Bone marrow (tissue), 2 donors: ENCODE measurements at regions not wholly inside any gene's neighbourhood (a gene's known extent, or its start where the extent isn't known, plus 50 kb on each side); places are given as distances from the start of the nearest gene placed in this dataset.

Experiments used
- DNase-seq, 2 donors: peaks; one replicate each; lab custom pipeline; 2025; lab: John Stamatoyannopoulos, UW

GRCh38 chr13:79777504-79777903 lies 296.5 kb downstream of the NDFIP2 start:
- DNase-seq: no peak

GRCh38 chr13:79776531-79777295 lies 295.8 kb downstream of the NDFIP2 start:
- no peak for DNase-seq

GRCh38 chr13:79775830-79776229 lies 294.9 kb downstream of the NDFIP2 start:
- no peak for DNase-seq

- DNase-seq: no peak
These were observed 291.9 kb downstream of the NDFIP2 start for GRCh38 chr13:79772811-79773210.

- no peak for DNase-seq
These were observed 290.5 kb downstream of the NDFIP2 start for GRCh38 chr13:79771493-79771892.

- no peak for DNase-seq
These were observed 289.1 kb downstream of the NDFIP2 start for GRCh38 chr13:79770056-79770455.

- DNase-seq: no peak
These were observed 286.2 kb downstream of the NDFIP2 start for GRCh38 chr13:79767126-79767525.

GRCh38 chr13:79765331-79765730 lies 284.4 kb downstream of the NDFIP2 start:
- no peak for DNase-seq

GRCh38 chr13:79749984-79750551 lies 269.1 kb downstream of the NDFIP2 start:
- no peak for DNase-seq

- DNase-seq: no peak
These were observed 268.6 kb downstream of the NDFIP2 start for GRCh38 chr13:79749566-79749965.

GRCh38 chr13:79745081-79745480 lies 264.1 kb downstream of the NDFIP2 start:
- DNase-seq: no peak

- DNase-seq: no peak
These were observed 262.0 kb downstream of the NDFIP2 start for GRCh38 chr13:79742923-79743322.

- DNase-seq: no peak
These were observed 260.0 kb downstream of the NDFIP2 start for GRCh38 chr13:79740991-79741390.

- DNase-seq: no peak
These were observed 255.4 kb downstream of the NDFIP2 start for GRCh38 chr13:79736356-79736755.

- DNase-seq: no peak
These were observed 254.3 kb downstream of the NDFIP2 start for GRCh38 chr13:79735228-79735627.

GRCh38 chr13:79727086-79727485 lies 246.1 kb downstream of the NDFIP2 start:
- DNase-seq: no peak

- DNase-seq: no peak
These were observed 244.9 kb downstream of the NDFIP2 start for GRCh38 chr13:79725841-79726240.

GRCh38 chr13:79724348-79725103 lies 243.6 kb downstream of the NDFIP2 start:
- no peak for DNase-seq

- no peak for DNase-seq
These were observed 242.6 kb downstream of the NDFIP2 start for GRCh38 chr13:79723519-79724024.

GRCh38 chr13:79722885-79723445 lies 242.0 kb downstream of the NDFIP2 start:
- no peak for DNase-seq

GRCh38 chr13:79716191-79716590 lies 235.2 kb downstream of the NDFIP2 start:
- no peak for DNase-seq

- no peak for DNase-seq
These were observed 230.7 kb downstream of the NDFIP2 start for GRCh38 chr13:79711631-79712030.

- no peak for DNase-seq
These were observed 229.4 kb downstream of the NDFIP2 start for GRCh38 chr13:79710376-79710775.
